Femur (tissue), 1 donor: ENCODE measurements at regions not wholly inside any gene's neighbourhood (a gene's known extent, or its start where the extent isn't known, plus 50 kb on each side); places are given as distances from the start of the nearest gene placed in this dataset.

Experiments
- DNase-seq: peaks from one replicate; pipeline ENCODE4 v3.0.0-alpha.2; 2017

DNA sequence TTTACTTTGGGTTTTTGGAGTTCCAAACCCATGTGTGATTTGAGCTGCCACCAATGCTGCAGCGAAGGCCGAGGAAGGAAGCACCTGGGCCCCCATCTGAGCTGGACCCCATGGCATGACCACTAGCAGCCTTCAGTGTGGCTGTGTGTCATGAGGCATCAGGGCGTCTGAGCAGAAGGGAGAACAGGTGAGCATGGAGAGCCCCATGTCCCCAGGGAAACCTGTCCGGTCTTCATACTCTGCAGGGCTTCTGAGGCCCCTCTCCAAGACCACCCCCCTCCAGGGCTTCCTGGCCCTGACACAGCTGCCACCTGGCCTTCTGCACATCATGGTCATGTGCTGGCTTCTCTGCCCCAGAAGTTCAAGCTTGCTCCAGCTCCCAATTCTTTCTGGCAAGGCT is 169.1 kb upstream of the CST7 start:
- DNase-seq: peak; percentile 14

- DNase-seq: peak; percentile 16
Measured at GRCh38 chr20:24780674-24781417, 168.2 kb upstream of the CST7 start.

DNA sequence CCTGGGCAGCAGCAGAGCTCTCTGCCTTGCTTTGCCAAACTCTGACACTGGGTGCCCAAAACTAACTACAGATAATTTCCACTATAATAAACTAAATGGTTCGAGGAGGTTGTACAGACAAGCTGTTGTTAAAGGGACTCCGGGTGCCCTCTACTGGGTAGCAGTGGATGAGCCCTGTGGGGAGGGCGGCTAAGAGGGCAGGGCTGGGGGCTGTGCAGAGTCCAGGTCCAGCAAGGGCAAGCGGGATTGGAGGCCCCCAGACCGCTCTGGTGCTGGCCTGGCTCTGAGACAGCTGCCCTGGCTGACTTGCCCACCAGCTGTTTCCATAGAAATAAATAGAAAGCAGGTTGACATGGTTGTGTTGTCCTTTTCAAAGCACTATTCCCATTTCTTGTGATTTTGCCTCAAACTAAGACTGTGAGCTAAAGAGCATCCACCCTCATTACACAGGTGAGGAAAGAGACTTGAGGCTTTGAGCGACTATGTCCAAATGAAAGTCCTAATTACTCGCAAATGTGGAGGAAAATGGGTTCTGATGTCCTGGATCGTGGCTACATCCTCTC is 167.6 kb upstream of the CST7 start:
- DNase-seq: peak; percentile 51

DNA sequence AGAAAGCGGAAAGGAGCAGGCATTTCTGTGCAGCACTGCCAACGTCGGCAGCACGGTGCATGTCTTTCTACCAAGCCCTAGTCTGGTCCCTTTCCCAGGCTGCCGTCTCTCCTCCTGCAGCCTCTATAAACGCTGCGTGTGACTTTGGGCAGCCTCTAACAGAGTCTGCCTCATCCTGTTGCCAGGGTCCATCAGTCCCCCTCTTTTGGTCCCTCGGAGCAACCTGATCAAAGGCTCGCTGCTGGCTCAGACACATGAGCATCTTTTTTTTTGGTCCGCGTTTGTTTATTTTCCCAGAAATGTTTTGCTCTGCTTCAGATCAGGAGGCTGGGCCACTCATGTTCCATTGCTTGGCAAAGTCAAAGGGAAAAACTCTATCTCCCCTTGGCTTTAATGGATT is 166.8 kb upstream of the CST7 start:
- no peak for DNase-seq

DNA sequence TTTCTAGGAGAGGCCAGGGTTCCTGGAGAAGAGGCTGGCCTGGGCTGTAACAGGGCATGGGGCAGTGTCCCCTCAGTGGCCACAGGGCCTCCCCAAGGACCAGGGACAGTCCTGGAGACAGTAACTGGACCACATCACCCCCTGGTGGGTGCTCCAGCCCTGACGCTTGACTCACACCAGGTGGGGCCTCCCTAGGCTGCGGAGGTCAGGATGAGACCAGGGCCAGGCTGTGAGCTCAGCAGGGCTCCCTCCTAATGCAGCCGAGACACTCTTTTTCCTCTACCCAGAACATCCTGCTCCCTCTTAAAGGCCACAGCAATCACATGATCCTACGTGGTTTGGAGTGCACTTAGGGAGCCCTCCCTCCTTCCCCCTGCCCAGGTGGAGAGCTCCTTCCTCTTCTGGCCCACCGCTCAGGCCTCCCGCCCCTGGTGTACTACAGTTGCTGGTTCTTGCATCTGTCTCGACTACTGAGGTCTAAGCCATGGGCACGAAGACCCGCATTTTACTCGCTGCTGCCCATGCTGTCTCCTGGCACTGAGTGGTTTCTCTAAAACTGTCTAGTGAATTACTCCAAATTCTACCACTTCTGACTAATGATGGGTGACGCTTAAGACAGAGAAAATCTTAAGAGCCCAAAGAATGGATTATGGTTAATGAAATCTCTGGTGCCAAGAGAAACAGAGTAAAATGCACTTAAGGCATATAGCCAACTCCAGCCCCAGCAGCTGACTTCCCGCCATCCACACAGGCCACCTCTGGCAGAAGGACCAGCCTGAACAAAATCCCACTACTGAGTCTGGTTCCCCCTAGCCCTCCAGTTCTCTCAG is 166.1 kb upstream of the CST7 start:
- DNase-seq: no peak

GRCh38 chr20:24783631-24784492 is 165.2 kb upstream of the CST7 start:
- DNase-seq: no peak

- DNase-seq: no peak
Measured at GRCh38 chr20:24784607-24785006, 164.5 kb upstream of the CST7 start.

DNA sequence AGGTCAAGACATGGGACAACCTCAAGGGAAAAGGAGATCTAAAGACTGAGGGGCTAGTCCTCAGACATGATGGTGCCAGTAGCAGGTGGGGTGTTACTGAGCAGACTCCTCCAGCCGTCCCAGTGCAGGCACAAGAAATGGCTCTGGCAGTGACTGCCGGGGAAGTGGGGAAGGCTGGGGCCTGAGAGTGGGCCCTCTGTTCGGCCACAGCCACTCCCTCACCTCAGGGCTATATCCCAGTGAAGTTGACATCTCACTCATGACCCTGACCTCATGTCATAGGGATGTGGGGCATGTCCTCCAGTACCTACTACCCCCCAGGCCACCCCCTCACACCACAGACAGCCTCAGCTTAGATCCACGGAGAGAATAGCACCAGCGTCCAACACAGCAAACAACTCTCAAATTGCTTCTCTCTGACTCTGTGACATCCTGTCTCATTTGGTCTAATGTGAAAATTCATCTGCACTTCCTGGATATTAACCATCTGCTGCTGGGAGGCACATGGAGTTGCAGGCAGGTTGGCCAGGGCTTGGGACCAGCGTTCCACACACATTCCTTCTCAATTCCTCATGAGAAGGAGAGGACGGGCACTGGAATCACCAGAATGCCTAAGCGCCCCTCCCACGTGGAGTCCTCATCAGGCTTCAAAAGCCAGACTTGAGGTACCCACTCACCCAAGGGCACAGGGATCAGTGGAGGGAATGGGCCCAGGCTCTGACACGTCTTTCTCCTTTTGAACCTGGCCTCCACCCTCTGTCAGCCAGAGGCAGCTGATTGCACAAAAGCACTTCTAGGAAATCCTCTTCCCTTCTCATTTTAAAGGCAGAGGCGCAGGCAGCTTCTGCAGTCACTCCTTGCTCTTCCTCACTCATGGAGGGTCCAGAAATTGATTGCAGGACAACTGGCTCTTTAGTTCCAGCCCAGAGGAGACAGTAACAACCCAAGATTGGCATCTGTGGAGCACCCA is 163.6 kb upstream of the CST7 start:
- DNase-seq: no peak

DNA sequence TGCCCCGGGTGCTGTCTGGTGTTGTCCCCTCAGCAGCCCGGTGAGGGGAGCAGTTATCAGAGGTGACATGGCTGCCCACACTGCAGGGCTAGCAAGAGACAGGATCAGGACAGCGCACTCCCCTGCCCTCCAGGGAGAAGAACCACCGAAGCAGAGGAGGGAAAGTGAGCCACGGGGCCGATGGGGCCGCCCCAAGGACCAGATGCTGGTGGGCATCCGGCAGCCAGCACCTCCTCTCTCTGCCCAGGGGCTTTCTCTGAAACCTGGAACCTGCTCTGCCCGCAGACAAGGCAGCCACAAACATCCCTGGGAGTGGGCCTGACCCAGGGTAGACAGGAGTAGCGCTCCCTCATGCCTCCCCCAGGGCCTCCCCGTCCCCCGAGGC is 163.0 kb upstream of the CST7 start:
- DNase-seq: no peak

DNA sequence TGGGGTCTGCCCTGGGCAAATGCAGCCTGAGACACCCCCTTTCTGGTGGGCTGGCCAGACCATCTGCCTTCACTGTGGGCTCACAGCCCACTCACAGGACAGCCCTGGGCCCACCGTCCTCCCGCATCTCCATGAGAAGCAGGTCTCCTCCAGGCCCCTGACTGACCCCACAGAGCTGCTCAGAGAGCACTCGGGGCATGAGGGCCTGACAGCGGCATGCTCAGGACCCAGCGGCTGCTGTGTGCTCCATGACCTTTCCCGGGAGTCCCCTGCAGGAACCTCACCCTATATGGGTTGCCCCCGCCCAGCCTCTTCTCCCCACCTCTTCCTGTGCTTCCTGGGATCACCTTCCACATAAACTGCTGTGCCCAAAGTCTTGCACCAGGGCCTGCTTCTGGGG is 162.4 kb upstream of the CST7 start:
- no peak for DNase-seq

DNA sequence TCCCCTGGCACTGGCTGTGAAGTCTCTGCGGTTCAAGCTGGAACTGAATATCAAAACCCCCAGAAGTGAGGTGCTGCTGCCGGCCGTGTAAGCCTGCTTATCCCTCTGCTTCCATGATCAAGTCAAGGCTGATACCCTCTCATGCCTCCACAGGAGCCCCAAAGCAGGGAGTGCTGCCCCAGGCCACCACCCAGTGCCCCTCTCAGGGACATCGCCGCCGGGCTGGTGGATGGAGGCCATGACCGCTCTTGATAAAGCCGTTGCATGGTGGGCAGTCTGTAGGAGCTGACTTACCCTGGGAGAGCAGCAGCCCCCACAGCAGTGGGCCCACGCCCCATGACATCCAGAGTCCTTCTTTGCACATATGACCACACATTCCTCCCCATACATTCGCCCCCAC is 162.0 kb upstream of the CST7 start:
- no peak for DNase-seq

- DNase-seq: no peak
Measured at GRCh38 chr20:24787621-24788020, 161.4 kb upstream of the CST7 start.

- DNase-seq: no peak
Measured at GRCh38 chr20:24789877-24790276, 159.2 kb upstream of the CST7 start.

GRCh38 chr20:24790746-24791283 is 158.3 kb upstream of the CST7 start:
- DNase-seq: no peak

GRCh38 chr20:24791953-24792352 is 157.1 kb upstream of the CST7 start:
- no peak for DNase-seq

DNA sequence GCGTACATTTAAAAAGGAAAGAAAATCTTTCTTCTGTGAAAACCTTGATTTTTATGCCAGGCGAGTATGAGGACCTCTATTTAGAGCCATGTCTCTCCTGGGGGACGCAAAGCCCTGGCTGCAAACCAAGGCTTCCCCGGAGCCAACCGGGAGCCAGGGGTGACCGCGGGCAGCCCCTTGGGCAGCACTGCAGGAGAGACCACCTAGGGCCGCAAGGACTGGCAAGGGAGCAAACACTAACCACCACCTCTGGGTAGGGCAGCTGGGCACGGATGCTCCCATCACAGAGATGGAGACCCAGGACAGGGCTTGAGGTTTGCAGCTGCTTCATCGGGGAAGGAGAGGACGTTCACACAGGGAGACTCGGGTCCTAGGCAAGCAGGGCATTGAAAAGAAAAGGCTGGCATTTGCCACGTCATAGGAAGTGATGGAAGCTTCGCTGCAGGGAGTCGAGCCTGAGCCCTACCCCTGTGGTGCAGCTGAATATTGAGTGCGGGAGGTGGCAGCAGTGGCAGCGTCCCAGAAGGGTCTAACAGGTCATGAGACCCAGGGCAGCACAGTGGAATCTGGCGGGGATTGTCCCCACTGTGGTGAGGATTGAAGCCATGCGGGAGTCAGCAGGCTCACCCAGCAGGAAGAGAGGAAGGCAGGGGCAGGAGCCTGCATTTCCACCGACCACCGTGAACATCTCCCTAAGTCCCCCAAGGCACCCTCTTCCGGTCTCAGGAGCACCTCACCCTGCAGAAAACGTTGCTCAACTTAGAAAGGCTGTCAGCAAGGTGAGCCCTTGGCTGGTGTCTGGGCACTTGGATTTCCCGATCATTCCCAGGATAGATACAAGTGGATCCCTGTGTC is 156.2 kb upstream of the CST7 start:
- DNase-seq: no peak

DNA sequence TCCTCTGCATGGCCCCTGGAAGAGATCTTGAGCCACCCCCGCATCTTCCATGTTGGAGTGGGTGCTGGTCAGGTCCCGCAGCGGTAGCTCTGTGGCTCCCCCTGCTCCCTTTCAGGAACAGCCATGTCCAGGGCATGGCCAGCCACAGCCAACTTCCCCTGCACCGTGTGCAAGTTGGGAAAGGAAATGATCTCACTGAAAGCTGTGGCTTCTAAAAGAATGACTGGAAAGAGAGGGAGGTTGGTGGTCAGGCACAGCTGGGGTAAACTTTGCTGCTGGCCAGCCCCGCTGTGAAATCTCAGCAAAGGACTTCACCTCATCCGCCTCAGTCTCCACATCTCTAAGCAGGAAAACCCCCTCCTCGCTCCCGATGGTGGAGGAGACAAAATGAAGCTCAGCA is 153.6 kb upstream of the CST7 start:
- DNase-seq: no peak

DNA sequence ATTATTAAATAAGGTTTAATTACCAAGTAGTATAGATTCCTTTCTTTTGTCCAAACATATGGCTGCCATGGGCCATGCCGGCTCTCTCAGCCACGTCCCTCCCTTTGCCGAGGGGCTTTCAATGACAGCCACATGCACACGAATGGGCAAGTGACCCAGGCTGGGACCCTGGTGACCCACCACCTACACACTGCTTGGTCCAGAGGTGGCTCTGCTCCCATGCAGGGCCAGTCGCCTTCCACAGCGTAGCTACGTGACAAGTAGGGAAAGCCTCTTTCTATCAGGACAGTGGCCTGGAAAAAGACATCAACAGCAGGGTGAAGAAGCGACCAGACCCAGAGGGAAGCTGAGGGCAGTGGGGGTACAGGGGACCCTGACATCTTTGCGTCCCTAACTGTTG is 152.8 kb upstream of the CST7 start:
- no peak for DNase-seq

GRCh38 chr20:24797113-24797512 is 152.0 kb upstream of the CST7 start:
- no peak for DNase-seq
